Neutrophil (primary cell): ENCODE measurements at regions not wholly inside any gene's neighbourhood (a gene's known extent, or its start where the extent isn't known, plus 50 kb on each side); places are given as distances from the start of the nearest gene placed in this dataset.

Experiments used
- H3K27ac ChIP-seq: fragments of 200-600 bp; sonication (generic); 2 replicates; pipeline ENCODE4 v1.5.1; 2016; ENCODE audit warnings: mild to moderate bottlenecking, moderate library complexity
- H3K27me3 ChIP-seq: fragments of 200-600 bp; sonication (generic); 2 replicates; pipeline ENCODE4 v1.6.0; 2016; ENCODE audit warnings: mild to moderate bottlenecking
- H3K36me3 ChIP-seq: fragments of 200-600 bp; sonication (generic); 2 replicates; pipeline ENCODE4 v1.5.1; 2017
- H3K4me1 ChIP-seq, 2 experiments: fragments of 200-600 bp in 1 of 2; sonication (generic) in 1 of 2; 1 replicate in 1 of 2; 2 replicates in 1 of 2; pipeline versions ENCODE4 v1.5.1 to v1.6.1; 2013 to 2016; ENCODE audit warnings: low read depth in 1 of 2, low read length in 1 of 2, mild to moderate bottlenecking in 1 of 2, moderate library complexity in 1 of 2; ENCODE audit not compliant: control insufficient read depth in 1 of 2, insufficient read depth in 1 of 2
- H3K4me3 ChIP-seq, 2 experiments: fragments of 200-600 bp in 1 of 2; sonication (generic) in 1 of 2; 1 replicate in 1 of 2; 2 replicates in 1 of 2; pipeline ENCODE4 v1.5.1; 2013 to 2016; ENCODE audit warnings: low read depth in 1 of 2, low read length in 1 of 2, mild to moderate bottlenecking in 1 of 2, moderate library complexity in 1 of 2
- H3K9me3 ChIP-seq: fragments of 200-600 bp; sonication (generic); 2 replicates; pipeline ENCODE4 v1.5.1; 2016
- CTCF ChIP-seq: fragments of 200-600 bp; sonication (generic); IDR thresholded peaks from 2 replicates; pipeline ENCODE4 v1.5.1; 2016; ENCODE audit warnings: antibody characterized with exemption

GRCh38 chr18:30743033-30743432 lies 299.5 kb downstream of the DSC3 start:
- TF ChIP-seq CTCF = no peak
- H3K4me1 ChIP-seq = no peaks in the 10 kb centered on the region
- no peaks in the 10 kb centered on the region for H3K27me3 ChIP-seq
- H3K27ac ChIP-seq = no peak overlapping the region
- H3K4me3 ChIP-seq = no peak overlapping the region
- H3K36me3 ChIP-seq = no peaks in the 10 kb centered on the region
- H3K9me3 ChIP-seq = no peaks in the 10 kb centered on the region

GRCh38 chr18:30730915-30731314 lies 311.6 kb downstream of the DSC3 start:
- no peaks in the 10 kb centered on the region for H3K27me3 ChIP-seq
- H3K27ac ChIP-seq = no peak overlapping the region
- no peaks in the 10 kb centered on the region for H3K9me3 ChIP-seq
- no peak overlapping the region for H3K4me3 ChIP-seq
- no peaks in the 10 kb centered on the region for H3K4me1 ChIP-seq
- no peaks in the 10 kb centered on the region for H3K36me3 ChIP-seq
- no peak for TF ChIP-seq CTCF

GRCh38 chr18:30727849-30728248 lies 314.7 kb downstream of the DSC3 start:
- H3K36me3 ChIP-seq = no peaks in the 10 kb centered on the region
- no peak overlapping the region for H3K27ac ChIP-seq
- TF ChIP-seq CTCF = no peak
- no peak overlapping the region for H3K4me3 ChIP-seq
- H3K9me3 ChIP-seq = no peaks in the 10 kb centered on the region
- no peaks in the 10 kb centered on the region for H3K27me3 ChIP-seq
- no peaks in the 10 kb centered on the region for H3K4me1 ChIP-seq

- H3K4me1 ChIP-seq = no peaks in the 10 kb centered on the region
These were observed 329.2 kb downstream of the DSC3 start for GRCh38 chr18:30713299-30713698.

GRCh38 chr18:30712383-30712782 lies 330.2 kb downstream of the DSC3 start:
- H3K27me3 ChIP-seq = no peaks in the 10 kb centered on the region
- no peak overlapping the region for H3K4me3 ChIP-seq
- no peaks in the 10 kb centered on the region for H3K36me3 ChIP-seq
- no peaks in the 10 kb centered on the region for H3K9me3 ChIP-seq
- no peak overlapping the region for H3K27ac ChIP-seq
- TF ChIP-seq CTCF = no peak
- no peaks in the 10 kb centered on the region for H3K4me1 ChIP-seq

More at GRCh38 chr18:30713299-30713698, 329.2 kb downstream of the DSC3 start:
- H3K27me3 ChIP-seq = no peaks in the 10 kb centered on the region
- no peak overlapping the region for H3K4me3 ChIP-seq
- no peak overlapping the region for H3K27ac ChIP-seq
- no peak for TF ChIP-seq CTCF
- no peaks in the 10 kb centered on the region for H3K9me3 ChIP-seq
- H3K36me3 ChIP-seq = no peaks in the 10 kb centered on the region

- Histone ChIP-seq H3K4me1 (no peaks in the 10 kb centered on the region), H3K4me3 (no peak overlapping the region), H3K27ac (no peak overlapping the region), H3K27me3 (no peaks in the 10 kb centered on the region), H3K36me3 (no peaks in the 10 kb centered on the region), H3K9me3 (no peaks in the 10 kb centered on the region)
- TF ChIP-seq CTCF = no peak
These were observed 332.9 kb downstream of the DSC3 start for GRCh38 chr18:30709595-30709994.
